AG10803 (cell line): ENCODE measurements at regions not wholly inside any gene's neighbourhood (a gene's known extent, or its start where the extent isn't known, plus 50 kb on each side); places are given as distances from the start of the nearest gene placed in this dataset.

Experiments
- DNase-seq: peaks from one replicate; pipeline ENCODE4 v3.0.0; 2010; ENCODE audit warnings: low read depth
- H3K4me3 ChIP-seq: 2 replicates; pipeline ENCODE4 v1.5.1; 2011; ENCODE audit warnings: mild to moderate bottlenecking, low read length, control low read depth
- CTCF ChIP-seq: conservative IDR thresholded peaks from 2 replicates; pipeline ENCODE4 v1.5.1; 2011; ENCODE audit warnings: mild to moderate bottlenecking, low read length, control low read depth, inconsistent platforms

- no peak for TF ChIP-seq CTCF
- H3K4me3 ChIP-seq, result no peak overlapping the region
- DNase-seq, result no peak
These were observed 306.7 kb upstream of the SALL1 start for GRCh38 chr16:51457775-51458174.

- no peak overlapping the region for H3K4me3 ChIP-seq
- DNase-seq, result no peak
- TF ChIP-seq CTCF, result no peak
These were observed 304.3 kb upstream of the SALL1 start for GRCh38 chr16:51455398-51455797.

- H3K4me3 ChIP-seq, result no peak overlapping the region
- no peak for DNase-seq
- no peak for TF ChIP-seq CTCF
These were observed 302.2 kb upstream of the SALL1 start for GRCh38 chr16:51453251-51453650.

- no peak for DNase-seq
- H3K4me3 ChIP-seq, result no peak overlapping the region
- TF ChIP-seq CTCF, result no peak
These were observed 299.8 kb upstream of the SALL1 start for GRCh38 chr16:51450909-51451308.

- no peak for TF ChIP-seq CTCF
- DNase-seq, result no peak
- H3K4me3 ChIP-seq, result no peak overlapping the region
These were observed 299.3 kb upstream of the SALL1 start for GRCh38 chr16:51450376-51450775.

GRCh38 chr16:51449441-51449840 lies 298.4 kb upstream of the SALL1 start:
- no peak for DNase-seq
- no peak overlapping the region for H3K4me3 ChIP-seq
- no peak for TF ChIP-seq CTCF

- H3K4me3 ChIP-seq, result no peak overlapping the region
- DNase-seq, result peak; percentile 44
- no peak for TF ChIP-seq CTCF
These were observed 294.2 kb upstream of the SALL1 start for GRCh38 chr16:51445250-51445649.
